ENCODE measurements at regions not wholly inside any gene's neighbourhood (a gene's known extent, or its start where the extent isn't known, plus 50 kb on each side); places are given as distances from the start of the nearest gene placed in this dataset.
"Not testable (repeated sequence)": the region's sequence is repeated elsewhere in the genome, so short reads cannot be mapped to it uniquely, and the experiment has no call there.

GRCh38 chr3:155995525-155996370 is 124.6 kb upstream of the KCNAB1 start:
- peak; percentile 71 for DNase-seq

GRCh38 chr3:155996882-155997281 is 123.5 kb upstream of the KCNAB1 start:
- DNase-seq: no peak

GRCh38 chr3:155998173-155998572 is 122.2 kb upstream of the KCNAB1 start:
- not testable (repeated sequence) for DNase-seq

- DNase-seq: no peak
These were observed 114.6 kb upstream of the KCNAB1 start for GRCh38 chr3:156005736-156006135.

GRCh38 chr3:156010829-156011228 is 109.5 kb upstream of the KCNAB1 start:
- DNase-seq: no peak

DNA sequence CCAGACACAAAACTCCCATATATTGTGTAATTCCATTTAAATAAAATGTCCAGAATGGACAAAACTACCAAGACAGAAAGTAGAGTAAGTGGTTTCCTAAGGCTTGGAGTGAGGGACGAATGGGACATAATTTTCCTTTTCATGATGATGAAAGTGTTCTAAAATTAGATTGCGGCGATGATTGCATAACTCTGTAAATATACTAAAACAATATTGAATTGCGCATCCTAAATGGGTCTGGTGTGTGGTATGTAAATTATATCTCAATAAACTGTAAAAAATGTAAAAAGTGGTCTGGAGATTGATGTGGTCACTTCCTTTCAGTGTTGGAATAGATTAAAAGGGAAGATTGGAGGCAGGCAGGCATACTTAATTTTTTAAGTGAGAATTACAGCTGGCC is 105.9 kb upstream of the KCNAB1 start:
- no peak for DNase-seq

DNA sequence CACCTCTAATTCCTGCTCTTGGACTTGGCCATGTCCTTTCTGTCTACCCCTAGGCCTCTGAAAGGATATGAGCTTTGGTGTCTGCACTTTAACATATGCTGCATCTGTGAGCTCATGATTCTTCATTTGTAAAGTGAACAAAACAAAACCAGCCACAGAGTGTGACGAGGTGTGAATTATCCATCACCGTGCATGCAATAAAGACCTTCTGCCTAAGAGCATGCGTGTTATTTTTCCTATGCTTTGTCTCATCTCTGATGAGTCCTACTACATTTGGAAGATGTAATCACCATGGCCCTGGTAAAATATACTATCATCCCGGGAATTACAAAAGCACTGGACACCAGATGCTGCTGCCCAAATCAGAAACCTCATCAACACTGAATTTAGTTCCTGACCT is 103.5 kb upstream of the KCNAB1 start:
- DNase-seq: no peak

GRCh38 chr3:156017352-156018030 is 102.9 kb upstream of the KCNAB1 start:
- no peak for DNase-seq

GRCh38 chr3:156024904-156025533 is 95.4 kb upstream of the KCNAB1 start:
- DNase-seq: no peak

GRCh38 chr3:156029208-156029607 is 91.2 kb upstream of the KCNAB1 start:
- DNase-seq: no peak

DNA sequence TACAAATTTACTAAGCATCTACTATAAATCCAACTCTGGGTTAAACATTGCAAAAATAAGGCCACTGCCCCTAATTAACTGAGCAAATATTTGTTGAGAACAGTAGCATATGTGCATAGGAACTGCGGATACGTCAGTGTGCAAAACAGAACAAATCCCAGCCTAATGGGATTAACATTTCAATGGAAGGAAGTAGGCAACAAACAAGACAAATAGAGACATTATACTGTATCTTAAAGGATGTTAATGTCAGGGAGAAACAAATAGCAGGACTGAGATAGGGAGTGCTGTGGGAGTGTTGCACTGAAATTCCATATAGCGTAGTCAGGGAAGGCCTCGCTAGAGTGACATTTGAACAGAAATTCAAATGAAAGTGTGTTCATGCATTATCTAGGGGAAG is 89.7 kb upstream of the KCNAB1 start:
- no peak for DNase-seq

GRCh38 chr3:156033428-156033827 is 87.0 kb upstream of the KCNAB1 start:
- no peak for DNase-seq

DNA sequence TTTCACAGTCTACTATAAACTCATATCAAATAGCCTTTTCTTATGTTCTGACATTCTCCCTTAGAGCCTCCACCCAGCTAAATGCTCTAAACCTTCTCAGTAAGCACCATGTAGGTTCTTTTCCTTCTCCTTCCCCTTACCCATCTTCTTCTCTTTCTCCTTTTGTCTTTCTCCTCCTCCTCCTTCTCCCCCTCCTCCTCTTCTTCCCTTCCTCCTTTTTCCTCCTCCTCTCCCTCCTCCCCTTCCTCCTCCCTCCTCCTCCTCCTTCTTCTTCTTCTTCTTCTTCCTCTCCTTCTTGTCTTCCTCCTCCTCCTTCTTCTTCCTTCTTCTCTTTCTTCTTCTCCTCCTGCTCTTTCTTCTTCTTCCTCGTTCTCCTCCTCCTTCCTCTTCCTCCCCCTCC is 85.2 kb upstream of the KCNAB1 start:
- no peak for DNase-seq

GRCh38 chr3:156036258-156037053 is 83.9 kb upstream of the KCNAB1 start:
- DNase-seq: no peak

DNA sequence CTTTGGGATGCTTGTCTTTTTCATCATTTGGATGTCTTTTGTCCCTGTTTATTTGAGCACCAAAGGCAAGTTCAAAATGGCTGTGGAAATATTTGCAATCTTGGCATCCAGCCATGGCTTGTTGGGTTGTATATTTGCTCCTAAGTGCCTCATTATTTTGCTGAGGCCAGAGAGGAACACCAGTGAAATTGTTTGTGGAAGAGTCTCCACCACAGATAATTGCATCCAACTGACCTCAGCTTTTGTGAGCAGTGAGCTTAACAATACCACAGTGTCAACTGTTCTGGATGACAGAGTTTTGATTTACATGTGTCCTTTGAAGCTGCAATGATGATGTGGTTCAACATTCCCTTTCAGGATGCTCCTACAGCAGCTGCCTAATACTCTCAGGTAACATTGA is 83.0 kb upstream of the KCNAB1 start:
- no peak for DNase-seq

- no peak for DNase-seq
These were observed 81.5 kb upstream of the KCNAB1 start for GRCh38 chr3:156038869-156039268.

DNA sequence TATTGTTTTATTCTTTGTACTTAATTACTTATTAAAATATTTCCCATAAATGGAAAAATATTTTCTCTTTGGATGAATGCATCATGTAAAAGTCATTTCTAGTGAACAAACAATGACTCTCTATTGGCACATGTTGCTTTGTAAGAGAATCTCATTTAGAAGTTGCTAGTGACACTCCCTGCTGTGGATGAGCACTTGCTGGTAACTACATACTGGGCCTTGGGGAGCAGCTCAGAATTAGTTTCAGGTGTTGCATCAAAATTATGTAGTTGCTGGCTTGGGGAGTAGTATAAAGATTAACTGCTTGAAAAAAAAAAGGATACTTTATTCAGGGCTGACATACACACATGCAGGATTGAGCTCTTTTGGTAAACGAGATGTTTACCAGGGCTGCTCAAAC is 80.3 kb upstream of the KCNAB1 start:
- DNase-seq: no peak

DNA sequence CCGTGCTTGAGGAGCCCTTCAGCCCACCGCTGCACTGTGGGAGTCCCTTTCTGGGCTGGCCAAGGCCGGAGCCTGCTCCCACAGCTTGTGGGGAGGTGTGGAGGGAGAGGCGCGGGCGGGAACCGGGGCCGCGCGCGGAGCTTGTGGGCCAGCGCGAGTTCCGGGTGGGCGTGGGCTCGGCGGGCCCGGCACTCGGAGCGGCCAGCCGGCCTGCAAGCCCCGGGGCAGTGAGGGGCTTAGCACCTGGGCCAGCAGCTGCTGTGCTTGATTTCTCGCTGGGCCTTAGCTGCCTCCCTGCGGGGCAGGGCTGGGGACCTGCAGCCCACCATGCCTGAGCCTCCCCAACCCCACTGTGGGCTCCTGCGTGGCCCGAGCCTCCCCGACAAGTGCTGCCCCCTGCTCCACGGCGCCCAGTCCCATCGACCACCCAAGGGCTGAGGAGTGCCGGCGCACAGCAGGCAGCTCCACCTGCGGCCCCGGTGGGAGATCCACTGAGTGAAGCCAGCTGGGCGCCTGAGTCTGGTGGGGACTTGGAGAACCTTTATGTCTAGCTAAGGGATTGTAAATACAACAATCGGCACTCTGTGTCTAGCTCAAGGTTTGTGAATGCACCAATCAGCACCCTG is 79.0 kb upstream of the KCNAB1 start:
- DNase-seq: not testable (repeated sequence)

- not testable (repeated sequence) for DNase-seq
These were observed 78.5 kb upstream of the KCNAB1 start for GRCh38 chr3:156041856-156042255.

GRCh38 chr3:156043832-156044633 is 76.3 kb upstream of the KCNAB1 start:
- DNase-seq: not testable (repeated sequence)

- DNase-seq: no peak
These were observed 75.8 kb upstream of the KCNAB1 start for GRCh38 chr3:156044634-156044975.

GRCh38 chr3:156048483-156048882 is 71.9 kb upstream of the KCNAB1 start:
- not testable (repeated sequence) for DNase-seq

Data from DMS 273 treated with DMSO at 0.1 percent for 48 hours (cell line).